ENCODE measurements at regions not wholly inside any gene's neighbourhood (a gene's known extent, or its start where the extent isn't known, plus 50 kb on each side); places are given as distances from the start of the nearest gene placed in this dataset.

GRCh38 chr2:8437228-8437948 lies 244.5 kb upstream of the ID2 start:
- no peak overlapping the region for H3K4me3 ChIP-seq (ENCODE audit: low read depth, low read length)
- DNase-seq (ENCODE audit: low read depth) = no peak
- no peak for TF ChIP-seq CTCF (IDR thresholded peaks at IDR 0.05; ENCODE audit: control insufficient read depth, extremely low read depth, insufficient read depth)

GRCh38 chr2:8437949-8438400 lies 243.9 kb upstream of the ID2 start:
- H3K4me3 ChIP-seq (ENCODE audit: low read depth, low read length) = no peak overlapping the region
- DNase-seq (ENCODE audit: low read depth) = no peak
- no peak for TF ChIP-seq CTCF (IDR thresholded peaks at IDR 0.05; ENCODE audit: control insufficient read depth, extremely low read depth, insufficient read depth)

GRCh38 chr2:8438476-8438875 lies 243.4 kb upstream of the ID2 start:
- no peak overlapping the region for H3K4me3 ChIP-seq (ENCODE audit: low read depth, low read length)
- no peak for TF ChIP-seq CTCF (IDR thresholded peaks at IDR 0.05; ENCODE audit: control insufficient read depth, extremely low read depth, insufficient read depth)

GRCh38 chr2:8438996-8439395 lies 242.9 kb upstream of the ID2 start:
- H3K4me3 ChIP-seq (ENCODE audit: low read depth, low read length) = no peak overlapping the region
- TF ChIP-seq CTCF (IDR thresholded peaks at IDR 0.05; ENCODE audit: control insufficient read depth, extremely low read depth, insufficient read depth) = no peak
- no peak for DNase-seq (ENCODE audit: low read depth)

More at GRCh38 chr2:8438476-8438875, 243.4 kb upstream of the ID2 start:
- no peak for DNase-seq (ENCODE audit: low read depth)

GRCh38 chr2:8440029-8440778 lies 241.7 kb upstream of the ID2 start:
- TF ChIP-seq CTCF (IDR thresholded peaks at IDR 0.05; ENCODE audit: control insufficient read depth, extremely low read depth, insufficient read depth) = no peak
- DNase-seq (ENCODE audit: low read depth) = no peak

GRCh38 chr2:8441371-8441770 lies 240.5 kb upstream of the ID2 start:
- no peak for TF ChIP-seq CTCF (IDR thresholded peaks at IDR 0.05; ENCODE audit: control insufficient read depth, extremely low read depth, insufficient read depth)
- DNase-seq (ENCODE audit: low read depth) = no peak
- no peak overlapping the region for H3K4me3 ChIP-seq (ENCODE audit: low read depth, low read length)

More at GRCh38 chr2:8440029-8440778, 241.7 kb upstream of the ID2 start:
- H3K4me3 ChIP-seq (ENCODE audit: low read depth, low read length) = no peak overlapping the region
